NCI-H69 (cell line): ENCODE measurements at regions not wholly inside any gene's neighbourhood (a gene's known extent, or its start where the extent isn't known, plus 50 kb on each side); places are given as distances from the start of the nearest gene placed in this dataset.
A peak's percentile ranks its signal among the peaks of the same experiment; 100 is the strongest.

Source experiments
- DNase-seq: peaks from one replicate; lab custom pipeline; 2025; lab: John Stamatoyannopoulos, UW

DNA sequence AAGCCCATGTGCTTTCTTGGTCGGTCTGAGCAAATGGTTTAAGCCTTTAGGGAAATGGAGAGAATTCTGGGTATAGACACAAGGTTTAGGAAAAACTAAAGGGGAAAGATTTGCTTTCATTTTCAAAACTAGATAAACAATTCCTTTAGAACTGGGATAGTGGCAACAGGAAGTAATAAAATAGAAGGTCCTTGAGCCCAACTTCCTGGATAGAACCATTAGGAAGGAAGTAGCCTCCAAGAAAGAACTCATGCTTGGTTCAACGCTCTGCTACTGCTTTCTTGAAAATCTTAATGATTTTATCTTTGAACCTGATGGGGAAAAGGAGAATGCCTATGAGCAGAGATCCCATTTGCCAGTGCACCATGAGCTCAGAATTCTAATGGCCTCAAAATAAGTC, 147.0 kb upstream of the THRB start:
- no peak for DNase-seq

DNA sequence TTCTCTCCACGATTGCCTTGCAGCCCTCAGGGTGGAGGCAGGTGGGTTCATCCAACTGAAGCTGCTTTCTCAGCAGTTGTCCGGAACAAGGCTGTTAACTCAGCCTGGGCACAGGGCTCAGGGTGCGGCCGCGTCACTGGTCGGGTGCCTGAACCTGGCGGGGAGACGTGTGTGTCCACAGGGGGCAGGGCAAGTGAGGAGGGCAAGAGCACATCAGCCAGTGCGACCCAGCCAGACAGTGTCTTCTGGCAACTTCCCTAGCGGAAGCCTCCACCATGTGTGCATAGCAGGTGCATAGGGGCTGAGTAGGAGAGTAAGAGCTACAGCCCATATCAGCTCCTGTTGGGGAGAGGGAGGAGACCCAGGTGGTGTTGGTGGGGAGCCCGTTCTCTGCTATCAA, 150.4 kb upstream of the THRB start:
- DNase-seq = no peak

DNA sequence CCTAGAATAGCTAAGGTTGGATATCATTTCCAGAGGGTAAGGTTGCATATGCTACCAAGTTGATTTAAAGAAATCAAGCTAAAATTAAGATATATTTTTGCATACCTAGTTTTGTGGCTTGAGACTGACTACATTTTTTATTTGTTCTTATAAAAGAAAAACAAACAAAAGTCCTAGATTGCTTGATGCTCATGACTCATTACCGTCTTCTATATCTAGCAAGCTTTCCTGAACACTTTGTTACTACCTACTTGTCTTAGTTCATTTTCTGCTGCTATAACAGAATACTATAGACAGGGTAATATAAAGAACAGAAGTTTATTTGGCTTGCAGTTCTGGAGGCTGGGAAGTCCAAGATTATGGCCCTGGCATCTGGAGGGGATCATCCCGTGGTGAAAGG, 152.1 kb upstream of the THRB start:
- no peak for DNase-seq

DNA sequence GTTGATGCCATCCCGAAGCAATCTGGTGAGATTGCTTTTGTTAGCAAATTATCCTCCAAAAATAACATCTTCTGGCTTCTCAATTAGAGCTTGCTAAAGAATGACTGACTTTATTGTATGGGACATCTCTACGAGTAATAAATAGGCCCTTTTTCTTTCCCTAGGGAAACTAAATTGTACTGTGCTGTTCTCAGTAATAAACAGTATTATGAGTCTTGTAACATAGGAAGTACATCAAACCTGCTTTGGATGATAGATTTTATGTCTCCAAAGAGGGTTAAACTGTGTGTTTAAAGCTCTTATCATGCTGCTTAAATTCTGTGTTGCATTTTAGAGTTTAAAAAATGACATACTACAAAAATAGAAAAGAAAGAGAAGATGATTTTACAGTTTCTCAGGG, 153.4 kb upstream of the THRB start:
- no peak for DNase-seq

DNA sequence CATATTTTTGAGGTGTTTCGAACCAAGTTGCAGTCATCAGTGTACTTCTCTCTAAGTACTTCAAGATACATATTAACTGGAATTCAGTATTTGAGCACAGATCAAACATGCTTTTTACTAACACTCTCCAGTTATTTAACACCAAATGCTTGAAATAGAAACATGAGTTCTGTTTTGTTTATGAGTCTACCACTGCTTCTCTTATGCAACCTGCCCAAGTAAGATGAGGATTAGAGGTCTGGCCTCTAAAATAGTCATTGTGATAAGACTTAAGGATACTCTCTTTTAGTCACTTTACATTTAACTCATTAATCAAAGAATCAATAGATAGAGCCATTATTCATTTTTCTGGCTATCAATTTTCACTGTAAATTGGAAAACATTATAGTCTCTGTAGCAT, 156.2 kb upstream of the THRB start:
- no peak for DNase-seq

DNA sequence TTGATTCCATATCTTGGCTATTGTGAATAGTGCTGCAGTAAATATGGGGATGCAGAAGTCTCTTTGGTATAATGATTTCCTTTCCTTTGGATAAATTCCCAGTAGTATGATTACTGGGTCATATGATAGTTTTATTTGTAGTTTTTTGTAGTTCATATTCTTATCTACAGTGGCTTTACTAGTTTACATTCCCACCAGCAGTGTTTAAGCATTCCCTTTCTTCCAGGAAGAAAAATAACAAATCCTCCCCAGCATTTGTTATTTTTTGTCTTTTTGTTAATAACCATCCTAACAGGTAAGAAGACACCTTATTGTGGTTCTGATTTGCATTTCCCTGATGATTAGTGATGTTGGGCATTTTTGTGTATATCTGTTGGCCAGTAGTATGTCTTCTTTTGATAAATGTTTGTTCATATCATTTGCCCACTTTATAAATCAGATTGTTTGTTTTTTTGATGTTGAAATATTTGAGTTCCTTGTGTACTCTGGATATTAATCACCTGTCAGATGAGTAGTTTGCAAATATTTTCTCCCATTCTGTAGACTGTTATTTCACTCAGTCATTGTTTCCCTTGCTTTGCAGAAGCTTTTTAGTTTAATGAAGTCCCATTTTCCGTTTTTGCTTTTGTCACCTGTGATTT, 163.3 kb upstream of the THRB start:
- DNase-seq = peak; percentile 25

DNA sequence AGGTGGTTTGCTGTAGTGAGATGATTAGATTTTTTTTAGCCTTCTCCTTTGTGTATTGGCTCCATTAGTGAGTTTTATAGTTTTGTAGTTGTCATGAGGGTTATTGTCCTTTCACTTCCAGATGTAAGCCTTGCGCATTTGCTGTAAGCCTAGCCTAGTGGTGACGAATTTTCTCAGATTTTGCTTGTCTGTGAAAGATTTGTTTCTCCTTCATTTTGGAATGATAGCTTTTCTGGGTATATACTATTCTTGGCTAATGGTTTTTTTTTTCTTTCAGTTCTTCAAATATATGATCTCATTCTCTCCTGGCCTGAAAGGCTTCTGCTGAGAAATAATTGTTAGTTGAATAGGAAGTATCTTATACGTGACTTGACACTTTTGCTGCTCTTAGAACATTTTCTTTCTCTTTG, 166.5 kb upstream of the THRB start:
- peak; percentile 8 for DNase-seq

DNA sequence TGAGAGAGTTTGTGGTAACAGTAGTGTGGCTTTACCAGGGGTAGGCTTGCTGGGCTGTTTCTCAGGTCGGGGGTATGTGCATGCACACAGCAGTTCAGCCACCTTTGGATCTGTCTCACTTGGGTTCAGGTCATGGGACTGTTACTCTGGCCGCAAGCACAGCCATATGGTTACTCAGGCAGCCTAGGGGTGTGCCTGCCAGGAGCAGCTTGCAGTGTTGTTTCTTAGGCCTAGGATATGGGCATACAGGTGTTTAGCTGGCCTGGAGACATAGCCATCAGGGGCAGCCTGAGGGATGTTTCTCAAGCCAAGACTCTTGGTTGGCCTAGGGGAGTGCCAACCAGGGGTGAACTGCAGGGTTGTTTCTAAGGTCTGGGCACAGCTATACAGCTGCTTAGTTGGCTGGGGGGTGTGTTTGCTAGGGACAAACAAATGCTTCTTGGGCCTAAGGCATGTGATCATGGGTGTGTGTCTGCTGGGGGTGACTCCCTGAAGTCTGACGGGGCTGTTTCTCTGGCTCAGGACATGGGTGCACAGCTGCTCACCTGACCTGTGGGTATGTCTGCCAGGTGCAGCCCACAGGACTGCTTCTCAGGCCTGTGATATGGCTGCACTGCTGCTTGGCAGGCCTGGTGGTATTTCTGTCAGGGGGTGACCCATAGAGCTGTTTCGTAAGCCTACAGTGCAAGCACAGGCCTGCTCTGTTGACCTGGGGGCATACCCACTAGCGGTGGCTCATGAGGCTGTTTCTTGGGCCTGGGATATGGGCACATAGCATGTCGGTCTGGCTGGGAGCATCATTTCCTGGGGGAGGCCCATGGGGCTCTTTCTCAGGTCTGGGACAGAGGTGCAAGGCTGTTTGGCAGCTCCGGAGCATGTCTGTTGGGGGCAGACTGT, 168.0 kb upstream of the THRB start:
- peak; percentile 81 for DNase-seq

DNA sequence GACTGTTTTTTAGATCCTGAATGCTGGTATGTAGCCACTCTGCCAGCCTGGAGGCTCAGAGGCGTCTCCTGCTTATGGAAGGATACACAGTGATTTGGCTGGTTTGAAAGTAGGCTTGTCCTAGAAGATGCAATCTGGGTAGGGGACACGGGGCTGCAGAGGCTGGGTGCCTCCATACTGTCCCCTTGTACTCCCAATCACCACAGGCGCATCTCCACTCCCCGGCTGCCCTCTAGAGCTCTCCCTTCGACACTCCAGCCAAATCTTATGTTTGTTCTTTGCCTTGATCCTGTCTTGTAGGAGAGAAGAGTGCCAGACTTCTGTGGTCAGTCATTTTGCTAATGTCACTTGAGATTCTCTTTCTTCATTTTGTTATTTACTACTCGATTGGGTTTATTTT, 168.8 kb upstream of the THRB start:
- DNase-seq = peak; percentile 13

DNA sequence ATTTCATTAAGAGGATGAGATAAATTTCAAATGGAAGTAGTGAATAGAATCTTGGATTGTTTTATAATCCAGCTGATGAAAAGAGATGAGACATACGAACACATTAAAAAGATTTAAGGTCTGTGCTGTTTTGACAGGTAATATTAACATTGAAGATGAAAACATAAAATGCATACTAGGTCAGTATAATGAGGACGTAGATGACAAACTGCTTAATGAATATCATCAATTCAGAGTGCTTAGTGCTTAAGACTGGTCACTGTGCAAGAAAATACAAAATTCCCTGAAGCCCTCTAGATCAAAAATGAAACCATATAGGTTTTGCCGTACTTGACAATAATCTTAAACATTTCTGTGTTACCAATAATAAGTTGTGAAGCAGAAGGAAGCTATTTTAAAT, 173.4 kb upstream of the THRB start:
- no peak for DNase-seq

DNA sequence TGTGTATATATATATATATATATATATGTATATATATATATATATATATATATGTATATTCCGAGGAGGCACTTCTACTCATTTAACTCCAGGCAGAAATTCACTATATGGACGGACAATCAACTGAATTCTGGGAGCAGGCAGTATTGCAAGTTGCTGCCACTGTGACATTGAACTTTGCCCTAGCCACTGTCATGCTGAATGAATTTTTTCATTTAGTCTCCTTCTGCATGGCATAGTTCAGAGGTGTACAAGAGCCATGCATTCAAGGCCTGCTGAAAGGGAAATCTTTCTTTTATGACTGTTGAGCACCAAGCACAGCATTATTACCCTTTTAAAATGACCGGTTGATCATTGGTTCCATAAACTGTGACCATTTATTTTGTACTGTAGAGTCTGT, 176.2 kb upstream of the THRB start:
- no peak for DNase-seq

DNA sequence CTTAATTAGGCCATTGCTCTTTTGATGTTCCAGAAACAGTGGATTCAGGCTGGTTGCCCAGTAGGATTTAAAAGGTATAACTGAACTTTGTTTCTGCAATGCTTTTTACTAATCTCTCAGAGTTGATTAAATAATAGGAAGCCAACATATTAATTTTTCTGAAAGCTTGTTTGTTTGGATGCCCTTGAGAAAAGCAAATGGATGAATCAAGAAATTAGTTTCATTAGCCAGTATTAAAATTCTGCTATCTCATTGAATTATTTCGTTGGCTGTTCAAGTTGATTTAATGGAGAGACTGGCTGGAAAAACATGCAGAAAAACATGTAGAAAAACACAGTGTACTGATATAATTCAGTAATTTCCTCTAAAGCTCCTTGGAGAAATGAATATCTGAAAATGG, 178.9 kb upstream of the THRB start:
- no peak for DNase-seq

DNA sequence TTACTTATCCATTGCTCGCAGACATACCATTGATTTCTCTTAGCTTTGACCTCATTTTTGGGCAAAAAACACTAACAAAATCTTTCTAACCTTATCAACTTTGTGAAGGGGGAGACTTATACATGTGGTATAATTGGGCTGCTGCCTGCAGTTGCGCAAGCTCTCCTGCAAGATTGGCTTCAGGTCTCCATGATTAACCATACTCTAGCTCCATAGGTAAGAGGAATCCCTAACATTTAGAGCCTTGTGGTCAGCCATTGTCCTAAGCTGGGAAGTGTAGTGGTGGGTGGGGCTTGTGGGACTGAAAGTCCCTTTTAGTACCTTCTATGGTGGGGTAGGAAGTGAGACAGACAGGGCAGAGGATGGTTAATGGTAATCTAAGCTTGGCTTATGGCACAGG, 179.6 kb upstream of the THRB start:
- DNase-seq = no peak

DNA sequence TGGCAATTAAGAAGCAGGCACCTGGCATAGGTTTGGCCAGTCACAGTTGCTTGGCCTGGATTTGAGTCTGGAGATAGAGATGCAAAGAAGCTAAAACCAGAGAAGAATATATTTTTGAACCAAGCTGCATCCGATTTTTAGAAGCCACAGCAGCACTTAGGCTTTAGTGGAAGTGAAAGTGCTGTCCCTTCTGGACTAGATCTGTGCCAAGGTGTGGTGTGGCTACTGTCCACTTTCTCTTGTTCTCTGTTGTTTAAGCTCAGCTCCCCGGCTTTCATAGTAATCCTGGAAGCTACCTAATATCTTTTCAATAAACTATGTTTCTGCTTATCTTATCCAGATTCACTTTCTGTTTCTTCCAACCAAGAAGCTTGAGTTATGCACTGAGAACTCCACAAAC, 183.4 kb upstream of the THRB start:
- DNase-seq = no peak

DNA sequence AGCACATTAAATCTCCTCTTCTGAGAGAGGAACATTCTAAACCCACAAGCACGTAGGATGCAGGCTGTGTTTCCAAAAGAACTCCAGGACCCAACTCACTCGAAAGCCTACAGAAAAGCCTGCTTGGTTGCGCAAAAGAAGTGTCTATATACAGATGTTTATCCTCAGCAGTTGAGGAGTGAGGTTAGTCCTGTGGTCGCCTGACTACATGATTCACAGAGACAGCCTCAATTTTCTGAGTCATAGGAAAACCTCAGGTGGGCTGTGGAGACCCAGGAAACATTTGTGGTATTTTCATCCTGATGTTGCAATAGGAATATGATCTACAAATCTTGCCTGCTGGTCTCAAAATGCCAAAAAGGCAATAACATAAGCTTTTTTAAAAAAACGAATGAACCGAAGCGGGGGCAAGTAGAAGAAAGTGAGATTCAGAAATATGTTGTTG, 183.8 kb upstream of the THRB start:
- DNase-seq = no peak

DNA sequence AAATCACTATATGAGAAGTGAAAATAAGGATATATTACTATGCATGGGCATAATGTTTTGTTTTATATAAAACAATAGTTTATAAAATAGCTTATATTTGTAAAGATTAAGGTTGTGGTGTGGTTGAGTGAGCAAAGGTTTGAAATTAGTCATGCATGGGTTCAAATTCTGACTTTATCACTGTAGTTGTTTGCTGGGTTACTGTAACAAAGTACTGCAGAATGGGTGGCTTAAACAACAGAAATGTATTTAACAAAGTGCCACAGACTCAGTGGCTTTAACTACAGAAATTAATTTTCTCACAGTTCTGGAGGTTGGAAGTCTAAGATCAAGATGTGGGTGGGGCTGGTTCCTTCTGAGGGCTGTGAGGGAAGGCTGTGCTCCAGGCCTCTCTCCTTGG, 184.8 kb upstream of the THRB start:
- DNase-seq = no peak

DNA sequence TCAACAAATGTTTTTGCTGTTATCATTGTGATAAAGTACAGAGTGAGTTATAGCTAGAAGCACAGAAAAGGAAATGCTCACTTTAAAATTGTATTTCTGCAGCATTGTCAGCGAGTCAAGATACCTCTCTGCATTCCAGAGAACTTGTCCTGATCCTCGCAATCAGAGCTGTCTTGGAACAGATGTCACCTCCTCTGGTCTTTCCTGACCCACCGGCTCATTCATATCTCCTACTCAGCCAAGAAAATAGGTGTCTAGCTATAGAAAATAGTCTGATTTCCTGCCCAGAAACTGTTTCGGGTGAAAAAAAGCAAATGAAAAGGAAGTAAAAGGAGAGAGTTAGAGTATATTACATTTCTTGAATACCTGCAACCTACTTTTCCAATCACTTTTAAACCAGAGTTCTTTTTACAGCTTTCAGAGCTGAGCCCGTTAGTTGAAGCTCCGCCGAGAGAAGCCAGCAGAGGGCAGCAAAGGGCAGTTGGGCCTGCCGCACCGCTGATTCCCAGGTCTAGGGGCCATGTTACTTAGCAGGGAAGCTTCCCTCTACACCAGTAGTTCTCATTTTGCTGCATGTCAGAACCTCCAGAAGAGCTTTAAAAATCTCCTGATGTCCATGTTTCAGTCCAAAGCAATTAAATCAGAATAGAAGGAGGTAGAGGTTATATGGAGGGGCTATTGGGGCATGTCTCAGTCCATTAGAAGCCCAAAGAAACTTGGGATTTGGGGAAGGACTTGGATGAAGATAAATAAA, 185.7 kb upstream of the THRB start:
- DNase-seq = peak; percentile 62

DNA sequence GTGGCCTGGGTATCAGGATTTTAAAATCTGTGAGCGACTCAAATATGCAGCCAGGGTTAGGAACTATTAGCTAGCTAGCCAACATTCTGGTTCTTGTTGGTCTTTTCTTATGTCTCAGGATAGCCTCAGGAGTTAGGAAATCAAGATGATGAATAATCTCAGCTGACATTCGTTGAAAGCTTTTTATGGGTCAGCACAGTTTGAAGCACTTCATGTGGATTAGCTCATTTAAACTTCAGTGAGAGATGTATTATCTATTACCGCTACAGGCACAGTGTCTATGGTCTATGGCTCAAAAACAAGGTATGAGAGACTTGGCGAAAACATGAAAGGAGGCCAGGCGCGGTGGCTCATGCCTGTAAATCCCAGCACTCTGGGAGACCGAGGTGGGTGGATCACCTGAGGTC, 187.5 kb upstream of the THRB start:
- no peak for DNase-seq

DNA sequence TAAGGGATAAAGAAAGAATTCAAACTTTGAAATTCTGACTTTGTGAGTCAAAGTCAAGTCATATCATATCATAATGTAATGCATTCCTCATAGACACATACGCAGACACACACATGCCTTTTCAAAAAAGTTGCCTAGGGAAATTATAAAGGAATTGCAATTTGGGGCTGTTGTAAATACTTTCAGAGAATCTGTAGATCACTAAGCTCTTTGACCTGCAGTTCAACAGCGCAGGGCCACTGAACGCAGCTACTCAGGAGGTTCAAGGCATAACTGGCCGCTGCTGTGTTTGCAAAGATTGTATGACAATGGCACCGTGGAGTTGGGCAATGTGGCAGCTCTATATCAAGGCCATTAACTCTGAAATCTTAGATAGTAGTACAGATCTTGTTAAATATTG, 188.4 kb upstream of the THRB start:
- DNase-seq = no peak

DNA sequence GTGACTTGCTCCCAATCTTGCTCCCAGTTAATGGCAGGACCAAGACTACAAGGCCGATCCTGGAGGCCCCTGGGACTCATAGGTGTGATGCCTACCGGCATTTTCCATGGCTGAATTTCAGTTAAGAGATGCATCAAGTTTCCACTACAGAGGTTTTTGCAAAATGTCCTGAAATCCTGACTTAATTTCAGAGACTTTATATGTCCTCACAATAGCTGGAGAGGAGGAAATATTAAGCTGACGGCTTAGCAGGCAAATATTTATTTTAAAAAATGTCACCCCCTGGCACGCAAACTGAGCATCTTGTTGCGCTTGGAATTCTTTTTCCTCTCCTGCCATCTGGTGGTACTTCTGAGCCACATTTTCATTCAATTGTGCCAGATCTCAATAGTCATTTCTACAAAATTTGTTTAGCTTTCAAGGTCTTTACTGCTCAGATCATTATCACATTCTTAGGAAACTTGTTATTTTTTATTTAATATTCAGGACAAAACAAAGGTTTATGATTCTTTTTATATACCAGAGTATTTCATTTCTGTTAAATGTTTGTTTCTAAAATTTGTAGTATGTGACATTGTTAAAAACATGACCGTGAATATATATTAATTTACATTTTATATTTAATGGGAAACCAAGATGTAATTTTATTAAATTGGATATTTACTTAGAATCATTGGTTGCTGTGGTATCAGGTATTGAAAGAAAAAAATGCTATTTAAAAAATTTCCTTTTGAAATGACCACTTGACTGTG, 189.2 kb upstream of the THRB start:
- DNase-seq = peak; percentile 67

DNA sequence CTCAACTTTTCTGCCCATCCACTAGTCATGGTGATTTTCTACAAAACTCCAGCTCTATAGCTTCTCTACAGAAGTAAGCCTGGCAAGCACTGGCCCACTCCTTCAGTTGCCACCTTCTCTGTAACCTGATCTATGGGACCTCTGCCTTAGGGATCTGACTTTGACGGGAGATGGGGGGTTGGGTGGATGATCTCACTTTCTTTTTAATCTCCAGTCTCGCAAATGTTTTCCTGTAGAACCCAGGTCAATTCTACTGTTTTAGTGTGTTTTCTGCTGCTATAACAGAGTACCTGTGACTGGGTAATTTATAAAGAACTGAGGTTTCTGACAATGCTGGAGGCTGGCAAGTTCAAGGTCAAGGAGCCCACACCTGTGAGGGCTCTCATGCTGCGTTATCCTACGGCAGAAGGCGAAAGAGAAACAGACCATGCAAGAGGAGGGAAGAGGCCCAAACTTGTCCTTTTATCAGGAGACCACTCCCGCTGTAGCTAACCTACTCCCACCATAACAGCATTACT, 189.9 kb upstream of the THRB start:
- DNase-seq = peak; percentile 17

DNA sequence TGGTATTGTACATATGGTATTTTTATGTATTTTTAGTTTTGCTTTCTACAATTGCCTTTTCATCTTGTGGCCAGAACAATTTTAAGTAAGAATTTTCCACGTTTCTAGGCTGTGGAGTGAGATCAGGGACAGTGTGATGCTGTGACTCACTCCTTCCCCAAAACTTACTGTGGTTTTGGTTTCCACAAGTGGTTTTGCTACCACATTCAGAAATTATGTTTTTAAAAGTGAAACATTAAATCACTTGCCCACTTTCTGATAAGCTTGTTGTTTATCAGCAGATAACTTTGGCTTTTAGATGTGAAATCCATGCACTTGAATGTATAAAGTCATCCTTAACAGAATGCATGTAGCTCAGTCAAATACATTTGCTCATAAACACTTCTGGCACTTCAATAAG, 192.2 kb upstream of the THRB start:
- no peak for DNase-seq
